Neutrophil (primary cell): ENCODE measurements at regions not wholly inside any gene's neighbourhood (a gene's known extent, or its start where the extent isn't known, plus 50 kb on each side); places are given as distances from the start of the nearest gene placed in this dataset.

Source experiments
- H3K27ac ChIP-seq: fragments of 200-600 bp; sonication (generic); 2 replicates; pipeline ENCODE4 v1.5.1; 2016; ENCODE audit warnings: mild to moderate bottlenecking, moderate library complexity
- H3K27me3 ChIP-seq: fragments of 200-600 bp; sonication (generic); 2 replicates; pipeline ENCODE4 v1.6.0; 2016; ENCODE audit warnings: mild to moderate bottlenecking
- H3K36me3 ChIP-seq: fragments of 200-600 bp; sonication (generic); 2 replicates; pipeline ENCODE4 v1.5.1; 2017
- H3K4me1 ChIP-seq, 2 experiments: fragments of 200-600 bp in 1 of 2; sonication (generic) in 1 of 2; 1 replicate in 1 of 2; 2 replicates in 1 of 2; pipeline versions ENCODE4 v1.5.1 to v1.6.1; 2013 to 2016; ENCODE audit warnings: low read depth in 1 of 2, low read length in 1 of 2, mild to moderate bottlenecking in 1 of 2, moderate library complexity in 1 of 2; ENCODE audit not compliant: control insufficient read depth in 1 of 2, insufficient read depth in 1 of 2
- H3K4me3 ChIP-seq, 2 experiments: fragments of 200-600 bp in 1 of 2; sonication (generic) in 1 of 2; 1 replicate in 1 of 2; 2 replicates in 1 of 2; pipeline ENCODE4 v1.5.1; 2013 to 2016; ENCODE audit warnings: low read depth in 1 of 2, low read length in 1 of 2, mild to moderate bottlenecking in 1 of 2, moderate library complexity in 1 of 2
- H3K9me3 ChIP-seq: fragments of 200-600 bp; sonication (generic); 2 replicates; pipeline ENCODE4 v1.5.1; 2016
- CTCF ChIP-seq: fragments of 200-600 bp; sonication (generic); IDR thresholded peaks from 2 replicates; pipeline ENCODE4 v1.5.1; 2016; ENCODE audit warnings: antibody characterized with exemption

- TF ChIP-seq CTCF, result no peak
- Histone ChIP-seq H3K4me3 (no peak overlapping the region), H3K9me3 (no peaks in the 10 kb centered on the region), H3K4me1 (no peaks in the 10 kb centered on the region), H3K27me3 (peaks cover 10% of the 10 kb centered on the region), H3K36me3 (no peaks in the 10 kb centered on the region), H3K27ac (no peak overlapping the region)
Measured at GRCh38 chr1:168392958-168393549, 112.4 kb downstream of the TBX19 start.

GRCh38 chr1:168391851-168392681, 111.4 kb downstream of the TBX19 start:
- no peak overlapping the region for H3K4me3 ChIP-seq
- H3K27me3 ChIP-seq, result peaks cover 19% of the 10 kb centered on the region
- TF ChIP-seq CTCF, result no peak
- H3K27ac ChIP-seq, result no peak overlapping the region
- no peaks in the 10 kb centered on the region for H3K36me3 ChIP-seq
- no peaks in the 10 kb centered on the region for H3K9me3 ChIP-seq
- H3K4me1 ChIP-seq, result no peaks in the 10 kb centered on the region

- Histone ChIP-seq H3K27ac (no peak overlapping the region), H3K4me3 (no peak overlapping the region), H3K27me3 (peaks cover 28% of the 10 kb centered on the region), H3K36me3 (no peaks in the 10 kb centered on the region), H3K4me1 (no peaks in the 10 kb centered on the region), H3K9me3 (no peaks in the 10 kb centered on the region)
- no peak for TF ChIP-seq CTCF
Measured at GRCh38 chr1:168390271-168390670, 109.6 kb downstream of the TBX19 start.

- H3K27ac ChIP-seq, result no peak overlapping the region
- no peaks in the 10 kb centered on the region for H3K36me3 ChIP-seq
- H3K9me3 ChIP-seq, result no peaks in the 10 kb centered on the region
- TF ChIP-seq CTCF, result no peak
- H3K4me1 ChIP-seq, result no peaks in the 10 kb centered on the region
- no peak overlapping the region for H3K4me3 ChIP-seq
- H3K27me3 ChIP-seq, result peaks cover 27% of the 10 kb centered on the region
Measured at GRCh38 chr1:168387781-168388760, 107.4 kb downstream of the TBX19 start.

DNA sequence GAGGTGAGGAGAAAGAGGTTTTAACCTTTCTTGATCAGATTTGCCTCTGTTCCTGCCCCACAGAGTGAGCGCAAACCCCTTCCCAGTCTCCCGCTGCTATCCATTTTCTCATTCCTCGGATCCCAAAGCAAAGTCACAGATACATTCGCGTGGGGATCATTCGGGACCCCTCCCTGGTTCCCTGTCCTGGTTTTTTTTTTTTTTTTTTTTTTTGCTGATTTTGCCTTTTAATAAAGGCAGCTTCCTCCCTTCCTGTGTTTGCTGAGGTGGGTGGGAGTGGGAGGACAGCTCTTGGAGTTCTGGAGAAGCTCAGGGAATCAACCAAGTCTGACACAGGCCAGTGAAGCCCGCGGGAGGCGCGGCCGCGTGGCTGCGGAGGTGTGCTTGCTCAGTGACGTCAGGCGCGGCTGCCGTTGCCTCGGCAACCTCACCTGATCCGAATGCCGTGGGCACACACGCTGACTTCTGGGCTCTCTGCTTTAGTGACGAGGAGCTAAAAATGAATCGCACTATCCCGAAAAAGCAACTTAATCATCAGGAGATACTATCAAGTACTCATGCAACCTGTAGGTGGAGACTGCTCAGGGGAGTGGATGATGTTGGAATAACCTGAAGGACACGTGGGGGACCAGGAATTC, 106.4 kb downstream of the TBX19 start:
- Histone ChIP-seq H3K27ac (no peak overlapping the region), H3K27me3 (peaks cover 24% of the 10 kb centered on the region), H3K36me3 (no peaks in the 10 kb centered on the region), H3K4me3 (no peak overlapping the region), H3K4me1 (no peaks in the 10 kb centered on the region), H3K9me3 (no peaks in the 10 kb centered on the region)
- TF ChIP-seq CTCF, result no peak
